Forelimb muscle (tissue), 1 donor: ENCODE measurements at regions not wholly inside any gene's neighbourhood (a gene's known extent, or its start where the extent isn't known, plus 50 kb on each side); places are given as distances from the start of the nearest gene placed in this dataset.

Experiments used
- DNase-seq: peaks from one replicate; pipeline ENCODE4 v3.0.0-alpha.2; 2013; ENCODE audit warnings: low read depth

DNA sequence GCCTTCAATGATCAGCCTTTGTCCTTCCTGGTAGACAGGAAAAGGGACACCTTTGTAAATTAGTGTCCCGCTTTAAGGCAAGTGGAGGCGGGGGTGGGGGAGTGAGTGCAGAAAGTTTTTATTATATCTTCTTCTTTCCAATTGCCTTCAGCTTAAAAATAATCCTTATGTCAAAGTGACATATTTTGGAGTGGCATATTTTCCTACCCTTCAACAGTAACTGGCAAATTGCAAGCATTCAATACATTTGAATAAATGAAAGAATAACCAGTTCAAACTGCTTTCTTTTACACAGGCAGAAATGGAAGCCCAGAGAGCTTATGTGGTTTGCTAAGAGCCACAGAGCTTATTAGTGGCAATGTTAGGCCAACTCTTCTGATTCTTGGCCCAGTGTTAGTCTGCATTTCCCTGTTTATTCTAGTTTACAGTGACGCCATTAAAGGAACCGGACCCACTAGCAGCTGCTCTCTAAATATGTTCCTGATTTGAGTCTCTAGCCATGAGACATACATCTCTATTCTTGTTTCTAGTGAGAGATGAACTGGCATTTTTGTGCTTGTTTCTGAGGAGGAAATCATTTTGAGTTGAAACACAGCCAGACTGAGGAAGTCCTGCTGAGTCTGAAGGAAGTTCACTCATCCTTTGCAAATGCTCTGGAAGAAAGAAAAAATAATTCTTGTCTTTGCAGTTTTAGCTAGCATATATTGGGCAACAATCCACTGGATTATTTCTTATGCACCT, 468.7 kb downstream of the NOVA1 start:
- DNase-seq, result peak; percentile 29

- no peak for DNase-seq
Observed at GRCh38 chr14:26124896-26125438, 472.9 kb downstream of the NOVA1 start.

- no peak for DNase-seq
Observed at GRCh38 chr14:26123459-26123858, 474.4 kb downstream of the NOVA1 start.

GRCh38 chr14:26121181-26121580, 476.7 kb downstream of the NOVA1 start:
- DNase-seq, result no peak

GRCh38 chr14:26113911-26114640, 483.8 kb downstream of the NOVA1 start:
- DNase-seq, result no peak

DNA sequence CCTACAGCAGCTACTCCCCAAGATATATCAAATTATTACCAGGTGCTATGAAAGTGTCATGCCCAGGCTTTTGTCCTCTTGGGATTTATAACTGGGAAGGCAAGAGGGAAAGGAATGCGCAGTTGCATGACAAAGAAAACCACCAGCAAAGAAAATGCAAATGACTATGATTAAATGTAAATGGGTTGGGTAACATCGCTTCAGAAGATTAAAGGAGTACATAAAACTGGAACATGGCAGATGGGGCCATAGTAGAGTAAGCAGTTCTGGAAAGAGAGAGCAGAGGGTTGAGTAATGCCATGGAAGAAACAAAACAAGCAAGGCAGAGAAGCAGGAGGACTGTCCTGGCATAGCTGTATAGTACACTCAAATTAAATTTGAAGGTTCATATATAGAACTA, 493.1 kb downstream of the NOVA1 start:
- no peak for DNase-seq

DNA sequence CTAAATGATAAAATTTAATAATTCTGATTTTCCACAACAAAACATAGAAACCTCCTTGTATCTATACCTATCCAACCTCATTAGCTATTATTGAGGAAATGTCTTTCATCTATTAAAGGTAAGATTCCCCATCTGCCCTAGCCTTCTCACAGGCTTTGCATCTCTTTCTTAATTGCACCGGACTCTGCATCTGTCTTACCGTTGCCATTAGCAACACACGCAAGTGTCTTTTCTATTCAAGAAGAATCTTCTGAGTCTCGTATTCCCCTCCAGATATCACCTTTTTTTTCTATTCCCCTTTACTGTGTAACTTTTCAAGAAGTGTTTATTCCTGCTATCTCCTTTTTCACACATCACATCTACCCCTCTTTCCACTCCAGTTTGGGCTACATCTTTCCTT, 500.0 kb downstream of the NOVA1 start:
- DNase-seq, result no peak

- no peak for DNase-seq
Observed at GRCh38 chr14:26088275-26088674, 509.6 kb downstream of the NOVA1 start.

GRCh38 chr14:26081043-26081442, 516.8 kb downstream of the NOVA1 start:
- no peak for DNase-seq

GRCh38 chr14:26078561-26078960, 519.3 kb downstream of the NOVA1 start:
- DNase-seq, result no peak

DNA sequence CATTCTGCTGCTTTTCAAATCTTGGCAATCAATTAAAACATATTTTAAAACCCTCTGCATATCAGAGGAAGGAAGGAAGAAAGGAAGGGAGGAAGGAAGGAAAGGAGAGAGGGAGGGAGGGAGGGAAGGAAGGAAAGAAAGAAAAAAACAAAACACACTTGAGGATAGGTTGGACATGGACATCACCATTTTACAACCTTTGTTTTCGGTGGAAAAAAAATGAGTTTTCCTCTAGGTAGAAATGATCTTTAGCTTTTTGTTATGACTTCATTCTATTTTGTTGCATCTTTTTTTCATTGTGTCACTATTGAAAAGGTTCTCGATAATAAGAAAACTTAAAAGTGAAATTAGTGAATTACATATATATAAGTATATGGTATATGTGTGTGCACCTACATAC, 522.9 kb downstream of the NOVA1 start:
- DNase-seq, result no peak

DNA sequence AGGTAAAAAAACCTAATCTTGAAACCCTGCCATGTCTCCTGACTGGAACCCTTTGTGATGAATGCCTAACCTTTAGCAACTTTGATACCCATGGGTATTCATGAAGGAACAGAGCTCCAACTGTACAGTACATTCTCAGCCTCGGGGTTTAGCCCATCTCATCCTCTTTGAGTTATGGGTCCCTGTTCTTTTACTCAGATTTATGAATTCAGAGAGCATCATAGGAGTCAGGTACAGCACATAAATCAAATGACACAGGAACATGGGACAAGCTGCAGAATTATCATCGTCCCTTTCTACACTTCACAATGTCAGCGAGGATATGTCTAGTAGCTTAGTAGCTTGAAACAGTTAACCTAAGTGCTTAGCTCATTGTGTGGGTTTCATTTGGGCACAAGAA, 527.4 kb downstream of the NOVA1 start:
- no peak for DNase-seq

DNA sequence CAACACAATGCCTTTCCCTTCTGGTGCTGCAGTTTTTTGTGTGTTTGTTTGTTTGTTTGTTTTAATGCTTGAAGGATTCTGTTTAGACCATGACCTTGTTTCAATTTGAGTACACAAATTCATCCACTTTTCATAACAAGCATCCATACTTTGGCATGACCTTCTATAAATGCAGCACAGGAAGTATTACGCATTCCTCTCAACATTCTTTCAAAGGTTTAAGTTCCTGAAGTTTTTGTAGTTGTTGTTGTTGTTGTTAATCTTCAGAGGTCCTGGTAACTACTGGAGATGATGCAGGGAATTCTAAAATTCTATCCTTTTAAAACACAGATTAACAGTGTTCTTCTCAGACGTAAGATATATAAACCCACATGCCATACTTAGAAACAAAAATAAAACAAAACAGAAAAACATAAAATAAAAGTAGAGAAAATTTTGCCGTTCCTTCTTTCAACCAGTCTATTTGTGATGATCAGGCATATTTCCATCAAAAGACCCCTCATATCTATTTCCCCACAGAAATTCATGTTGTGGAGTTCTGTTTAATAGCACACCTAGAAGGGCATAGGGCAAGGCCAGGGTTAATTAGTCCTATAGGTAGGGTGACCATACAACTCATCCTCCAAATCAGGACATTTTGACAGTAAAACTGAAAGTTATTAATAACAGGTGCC, 529.9 kb downstream of the NOVA1 start:
- no peak for DNase-seq

- no peak for DNase-seq
Observed at GRCh38 chr14:26067341-26067740, 530.5 kb downstream of the NOVA1 start.

- DNase-seq, result no peak
Observed at GRCh38 chr14:26056036-26056616, 541.7 kb downstream of the NOVA1 start.

DNA sequence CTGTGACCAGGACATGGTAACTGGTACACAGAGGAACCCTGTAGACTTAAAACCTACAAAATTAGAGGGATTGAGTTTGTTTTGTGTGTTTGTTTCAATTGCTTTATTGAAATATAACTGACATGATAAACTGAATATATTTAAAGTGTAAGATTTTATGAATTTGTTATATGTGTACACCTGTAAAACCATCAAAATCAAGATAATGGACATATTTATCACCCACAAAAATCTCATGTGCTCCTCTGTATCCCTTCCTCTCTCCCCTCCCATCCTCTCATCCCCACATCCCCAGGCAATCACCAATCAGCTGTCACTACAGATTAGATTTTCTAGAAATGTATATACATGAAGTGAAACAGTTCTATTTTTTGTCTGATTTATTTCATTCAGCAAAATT, 565.5 kb downstream of the NOVA1 start:
- no peak for DNase-seq

GRCh38 chr14:26026384-26026783, 571.4 kb downstream of the NOVA1 start:
- DNase-seq, result no peak

- DNase-seq, result no peak
Observed at GRCh38 chr14:26023967-26024366, 573.9 kb downstream of the NOVA1 start.

GRCh38 chr14:26021759-26022158, 576.1 kb downstream of the NOVA1 start:
- no peak for DNase-seq

DNA sequence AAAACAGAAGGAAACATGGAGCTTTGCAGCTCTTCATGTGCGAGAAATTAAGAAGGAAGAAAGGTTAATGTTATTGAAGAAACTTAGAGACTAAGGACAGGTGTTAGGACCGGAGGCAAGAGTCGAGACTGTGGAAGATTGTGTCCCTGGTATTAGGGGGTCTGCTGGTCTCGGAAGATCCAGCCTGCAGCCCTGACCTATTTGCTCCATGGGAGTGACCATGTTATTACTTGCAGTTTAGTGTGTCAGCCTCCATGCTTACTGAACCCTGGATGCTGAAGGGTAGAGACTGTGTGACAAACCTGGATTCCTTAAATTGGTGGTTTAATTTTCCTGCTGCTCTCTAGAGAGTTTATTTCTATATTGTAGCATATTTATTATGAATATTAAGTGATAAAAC, 580.6 kb downstream of the NOVA1 start:
- no peak for DNase-seq

DNA sequence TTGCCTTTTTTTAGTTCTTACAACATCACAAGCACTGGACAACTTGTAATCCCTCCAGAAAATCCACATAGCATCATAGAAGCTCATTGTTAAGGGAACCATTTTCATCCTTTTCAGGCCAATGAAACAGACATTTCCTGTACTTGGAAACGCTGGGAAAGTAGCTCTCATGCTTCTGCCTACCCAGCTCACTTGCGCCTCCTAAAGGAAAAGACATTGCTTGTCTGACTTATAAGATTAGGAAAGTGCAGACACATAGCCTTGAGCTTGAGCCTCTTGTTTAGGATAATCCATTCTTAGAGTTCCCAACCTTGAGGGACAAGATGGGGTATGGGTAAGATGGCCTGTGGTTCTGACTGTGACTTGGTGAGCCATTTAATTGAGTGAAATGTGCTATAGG, 589.5 kb downstream of the NOVA1 start:
- no peak for DNase-seq

DNA sequence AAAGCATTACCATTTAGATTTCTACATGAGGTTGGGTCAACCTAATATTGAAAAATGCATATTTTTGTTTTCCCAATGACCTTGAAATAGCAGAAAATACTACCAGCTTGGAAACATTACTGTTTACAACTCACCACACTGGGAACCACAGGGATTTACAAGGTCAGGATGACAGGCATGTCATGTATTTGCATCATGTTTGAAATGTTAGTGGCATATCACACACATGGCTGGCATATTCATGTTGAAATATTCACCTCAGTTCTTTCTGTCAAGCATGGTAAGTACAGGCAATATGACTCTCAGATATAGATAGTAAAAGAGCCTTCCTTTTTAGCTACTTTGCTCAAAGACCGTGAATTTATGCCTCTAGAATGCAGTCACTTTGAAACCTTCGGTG, 593.5 kb downstream of the NOVA1 start:
- no peak for DNase-seq
